ENCODE measurements at regions not wholly inside any gene's neighbourhood (a gene's known extent, or its start where the extent isn't known, plus 50 kb on each side); places are given as distances from the start of the nearest gene placed in this dataset.

GRCh38 chr1:37294529-37294928 is 179.9 kb upstream of the ZC3H12A start:
- Mint-ChIP-seq H3K9me3 (ENCODE audit: low read depth) (no peaks in the 10 kb centered on the region), H3K4me1 (ENCODE audit: low read depth) (peaks cover 3% of the 10 kb centered on the region), H3K4me3 (ENCODE audit: low read depth) (no peak overlapping the region), H3K36me3 (ENCODE audit: insufficient read depth) (no peaks in the 10 kb centered on the region), H3K27ac (no peak overlapping the region), H3K27me3 (peaks cover 59% of the 10 kb centered on the region)
- DNase-seq (ENCODE audit: low spot score, unreplicated experiment): no peak
- TF ChIP-seq CTCF (IDR thresholded peaks at IDR 0.05; ENCODE audit: unreplicated experiment): no peak

- Mint-ChIP-seq H3K36me3 (ENCODE audit: insufficient read depth) (no peaks in the 10 kb centered on the region), H3K27ac (no peak overlapping the region), H3K9me3 (ENCODE audit: low read depth) (no peaks in the 10 kb centered on the region), H3K4me1 (ENCODE audit: low read depth) (peaks cover 3% of the 10 kb centered on the region), H3K4me3 (ENCODE audit: low read depth) (no peak overlapping the region), H3K27me3 (peaks cover 65% of the 10 kb centered on the region)
- no peak for DNase-seq (ENCODE audit: low spot score, unreplicated experiment)
- TF ChIP-seq CTCF (IDR thresholded peaks at IDR 0.05; ENCODE audit: unreplicated experiment): no peak
Measured at GRCh38 chr1:37298769-37299168, 175.6 kb upstream of the ZC3H12A start.

- H3K4me1 Mint-ChIP-seq (ENCODE audit: low read depth): peaks cover 3% of the 10 kb centered on the region
- H3K9me3 Mint-ChIP-seq (ENCODE audit: low read depth): no peaks in the 10 kb centered on the region
- no peaks in the 10 kb centered on the region for H3K36me3 Mint-ChIP-seq (ENCODE audit: insufficient read depth)
- TF ChIP-seq CTCF (IDR thresholded peaks at IDR 0.05; ENCODE audit: unreplicated experiment): no peak
- no peak for DNase-seq (ENCODE audit: low spot score, unreplicated experiment)
- no peak overlapping the region for H3K4me3 Mint-ChIP-seq (ENCODE audit: low read depth)
- no peak overlapping the region for H3K27ac Mint-ChIP-seq
- H3K27me3 Mint-ChIP-seq: peaks cover 65% of the 10 kb centered on the region
Measured at GRCh38 chr1:37299216-37299615, 175.2 kb upstream of the ZC3H12A start.

GRCh38 chr1:37303884-37304574 is 170.4 kb upstream of the ZC3H12A start:
- Mint-ChIP-seq H3K4me3 (ENCODE audit: low read depth) (no peak overlapping the region), H3K9me3 (ENCODE audit: low read depth) (no peaks in the 10 kb centered on the region), H3K27ac (no peak overlapping the region), H3K36me3 (ENCODE audit: insufficient read depth) (no peaks in the 10 kb centered on the region), H3K4me1 (ENCODE audit: low read depth) (no peaks in the 10 kb centered on the region), H3K27me3 (peaks cover 51% of the 10 kb centered on the region)
- TF ChIP-seq CTCF (IDR thresholded peaks at IDR 0.05; ENCODE audit: unreplicated experiment): no peak
- no peak for DNase-seq (ENCODE audit: low spot score, unreplicated experiment)

- peaks cover 51% of the 10 kb centered on the region for H3K27me3 Mint-ChIP-seq
- no peak overlapping the region for H3K27ac Mint-ChIP-seq
- no peaks in the 10 kb centered on the region for H3K36me3 Mint-ChIP-seq (ENCODE audit: insufficient read depth)
- no peak for TF ChIP-seq CTCF (IDR thresholded peaks at IDR 0.05; ENCODE audit: unreplicated experiment)
- no peaks in the 10 kb centered on the region for H3K9me3 Mint-ChIP-seq (ENCODE audit: low read depth)
- DNase-seq (ENCODE audit: low spot score, unreplicated experiment): no peak
- no peak overlapping the region for H3K4me3 Mint-ChIP-seq (ENCODE audit: low read depth)
- H3K4me1 Mint-ChIP-seq (ENCODE audit: low read depth): no peaks in the 10 kb centered on the region
Measured at GRCh38 chr1:37305108-37305507, 169.3 kb upstream of the ZC3H12A start.
